Embryonic facial prominence (tissue), 1 donor: ENCODE measurements at regions not wholly inside any gene's neighbourhood (a gene's known extent, or its start where the extent isn't known, plus 50 kb on each side); places are given as distances from the start of the nearest gene placed in this dataset.

Experiments used
- DNase-seq: peaks from one replicate; pipeline ENCODE4 v3.0.0-alpha.2; 2016; ENCODE audit errors: extremely low spot score

GRCh38 chr11:129291546-129291945 is 84.1 kb upstream of the BARX2 start:
- DNase-seq: no peak

- DNase-seq: no peak
Observed at GRCh38 chr11:129290966-129291365, 84.7 kb upstream of the BARX2 start.

- DNase-seq: no peak
Observed at GRCh38 chr11:129289350-129290040, 86.2 kb upstream of the BARX2 start.

- DNase-seq: no peak
Observed at GRCh38 chr11:129287920-129288319, 87.7 kb upstream of the BARX2 start.

- no peak for DNase-seq
Observed at GRCh38 chr11:129286813-129287212, 88.8 kb upstream of the BARX2 start.

GRCh38 chr11:129285402-129285786 is 90.3 kb upstream of the BARX2 start:
- no peak for DNase-seq

GRCh38 chr11:129283141-129283540 is 91.0 kb upstream of the ARHGAP32 start:
- no peak for DNase-seq

- no peak for DNase-seq
Observed at GRCh38 chr11:129282634-129283033, 90.5 kb upstream of the ARHGAP32 start.

GRCh38 chr11:129281471-129282415 is 89.6 kb upstream of the ARHGAP32 start:
- DNase-seq: no peak

- no peak for DNase-seq
Observed at GRCh38 chr11:129280027-129280811, 88.1 kb upstream of the ARHGAP32 start.

- DNase-seq: peak; percentile 51
Observed at GRCh38 chr11:129279326-129280026, 87.4 kb upstream of the ARHGAP32 start.

GRCh38 chr11:129278586-129279319 is 86.6 kb upstream of the ARHGAP32 start:
- DNase-seq: no peak

GRCh38 chr11:129277198-129277843 is 85.2 kb upstream of the ARHGAP32 start:
- DNase-seq: no peak

GRCh38 chr11:129275828-129276227 is 83.7 kb upstream of the ARHGAP32 start:
- no peak for DNase-seq

GRCh38 chr11:129273944-129274711 is 82.0 kb upstream of the ARHGAP32 start:
- DNase-seq: no peak

- DNase-seq: no peak
Observed at GRCh38 chr11:129273322-129273721, 81.2 kb upstream of the ARHGAP32 start.

GRCh38 chr11:129271030-129271429 is 78.9 kb upstream of the ARHGAP32 start:
- DNase-seq: no peak

- no peak for DNase-seq
Observed at GRCh38 chr11:129270446-129270845, 78.3 kb upstream of the ARHGAP32 start.

- DNase-seq: no peak
Observed at GRCh38 chr11:129268371-129268770, 76.2 kb upstream of the ARHGAP32 start.

GRCh38 chr11:129267716-129268115 is 75.6 kb upstream of the ARHGAP32 start:
- DNase-seq: no peak
